ENCODE measurements at regions not wholly inside any gene's neighbourhood (a gene's known extent, or its start where the extent isn't known, plus 50 kb on each side); places are given as distances from the start of the nearest gene placed in this dataset.

DNA sequence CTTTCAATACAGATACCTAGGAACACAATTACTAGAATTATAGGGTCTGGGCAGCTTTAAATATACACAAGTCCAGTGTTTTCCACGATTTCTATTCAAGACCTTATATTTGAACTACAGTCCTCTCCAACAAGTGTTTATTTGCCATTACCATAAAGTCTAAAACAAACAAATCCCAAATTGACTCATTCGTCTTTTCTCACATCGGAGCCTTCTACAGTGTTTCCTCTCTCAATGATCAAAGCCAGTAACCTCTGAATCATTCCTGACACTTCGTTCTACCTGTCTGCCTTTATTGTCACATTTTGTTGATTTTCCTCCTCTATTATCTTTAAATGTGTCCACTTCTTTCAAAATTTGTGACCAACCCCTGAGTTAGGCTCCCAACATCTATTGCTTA lies 1356.5 kb upstream of the SLC10A2 start:
- Histone ChIP-seq H3K27ac (ENCODE audit: low read length) (no peak overlapping the region), H3K27me3 (ENCODE audit: control insufficient read depth, insufficient read depth, low read length) (no peaks in the 10 kb centered on the region), H3K4me1 (ENCODE audit: control insufficient read depth, low read depth, low read length) (no peaks in the 10 kb centered on the region), H3K9me3 (ENCODE audit: control insufficient read depth, low read depth, low read length) (no peaks in the 10 kb centered on the region), H3K9ac (ENCODE audit: low read length) (no peak overlapping the region), H3K4me3 (ENCODE audit: low read length) (no peak overlapping the region), H3K36me3 (ENCODE audit: control insufficient read depth, low read depth, low read length) (no peaks in the 10 kb centered on the region)

DNA sequence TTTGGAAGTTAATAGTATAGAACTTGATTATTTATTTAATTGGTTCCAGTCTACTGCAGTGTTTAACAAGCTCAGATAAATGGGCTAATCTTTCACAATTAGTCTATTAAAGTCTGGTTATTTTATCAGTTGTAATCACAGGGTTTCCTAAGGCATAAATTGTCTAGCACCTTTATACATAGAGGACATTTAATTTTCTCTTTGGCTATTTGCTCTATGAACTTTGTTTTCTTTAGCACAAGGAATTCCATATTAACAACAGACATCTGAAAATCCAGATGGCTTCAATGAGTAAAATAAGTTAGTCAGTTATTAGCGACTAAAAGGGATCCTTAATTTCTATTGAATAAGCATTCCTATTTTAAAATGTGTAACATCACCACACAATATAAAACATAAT lies 1350.8 kb upstream of the SLC10A2 start:
- no peak overlapping the region for H3K4me3 ChIP-seq (ENCODE audit: low read length)
- no peaks in the 10 kb centered on the region for H3K9me3 ChIP-seq (ENCODE audit: control insufficient read depth, low read depth, low read length)
- no peak overlapping the region for H3K9ac ChIP-seq (ENCODE audit: low read length)
- H3K4me1 ChIP-seq (ENCODE audit: control insufficient read depth, low read depth, low read length), result no peaks in the 10 kb centered on the region
- no peak overlapping the region for H3K27ac ChIP-seq (ENCODE audit: low read length)
- H3K36me3 ChIP-seq (ENCODE audit: control insufficient read depth, low read depth, low read length), result no peaks in the 10 kb centered on the region
- H3K27me3 ChIP-seq (ENCODE audit: control insufficient read depth, insufficient read depth, low read length), result no peaks in the 10 kb centered on the region

DNA sequence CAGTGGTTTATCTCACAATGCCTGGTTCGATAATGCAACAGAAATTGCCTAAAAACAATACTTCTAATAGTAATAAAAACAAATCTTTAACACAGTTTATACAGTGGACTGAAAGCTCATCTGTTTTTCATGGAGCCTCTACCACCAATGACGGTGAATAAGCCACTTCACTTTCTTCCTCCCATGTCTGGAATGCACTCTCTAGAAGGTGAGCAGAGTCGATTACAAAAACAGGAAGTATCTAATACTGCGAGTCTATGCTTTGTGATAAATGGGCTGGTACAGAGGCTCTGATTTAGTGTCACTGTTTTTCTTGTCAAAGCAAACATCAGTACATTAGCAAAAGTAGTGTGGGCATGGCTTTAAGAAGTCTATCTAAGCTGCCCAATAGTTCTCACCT lies 1348.6 kb upstream of the SLC10A2 start:
- Histone ChIP-seq H3K4me1 (ENCODE audit: control insufficient read depth, low read depth, low read length) (no peaks in the 10 kb centered on the region), H3K36me3 (ENCODE audit: control insufficient read depth, low read depth, low read length) (no peaks in the 10 kb centered on the region), H3K4me3 (ENCODE audit: low read length) (no peak overlapping the region), H3K9ac (ENCODE audit: low read length) (no peak overlapping the region), H3K27me3 (ENCODE audit: control insufficient read depth, insufficient read depth, low read length) (no peaks in the 10 kb centered on the region), H3K27ac (ENCODE audit: low read length) (no peak overlapping the region), H3K9me3 (ENCODE audit: control insufficient read depth, low read depth, low read length) (no peaks in the 10 kb centered on the region)

DNA sequence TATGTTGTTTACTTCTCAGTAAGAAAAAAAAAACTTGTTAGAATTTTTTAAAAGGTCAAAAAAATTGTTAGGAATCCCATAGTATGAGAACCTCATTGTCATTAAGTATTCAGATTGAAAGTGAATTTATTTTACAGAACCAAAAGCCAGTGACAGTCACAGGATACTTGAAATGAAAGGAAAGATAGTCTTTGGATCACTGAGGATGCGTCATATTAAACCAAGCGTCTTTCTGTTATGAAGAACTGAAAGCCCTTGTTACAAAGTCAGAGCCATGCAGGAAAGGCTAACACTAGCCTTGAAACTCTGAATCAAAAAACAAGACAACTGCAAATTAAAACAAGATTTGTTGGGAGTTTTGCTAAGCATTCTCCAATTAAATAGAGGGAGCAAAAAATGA lies 1348.0 kb upstream of the SLC10A2 start:
- Histone ChIP-seq H3K4me1 (ENCODE audit: control insufficient read depth, low read depth, low read length) (no peaks in the 10 kb centered on the region), H3K27me3 (ENCODE audit: control insufficient read depth, insufficient read depth, low read length) (no peaks in the 10 kb centered on the region), H3K9ac (ENCODE audit: low read length) (no peak overlapping the region), H3K36me3 (ENCODE audit: control insufficient read depth, low read depth, low read length) (no peaks in the 10 kb centered on the region), H3K27ac (ENCODE audit: low read length) (no peak overlapping the region), H3K9me3 (ENCODE audit: control insufficient read depth, low read depth, low read length) (no peaks in the 10 kb centered on the region), H3K4me3 (ENCODE audit: low read length) (no peak overlapping the region)

DNA sequence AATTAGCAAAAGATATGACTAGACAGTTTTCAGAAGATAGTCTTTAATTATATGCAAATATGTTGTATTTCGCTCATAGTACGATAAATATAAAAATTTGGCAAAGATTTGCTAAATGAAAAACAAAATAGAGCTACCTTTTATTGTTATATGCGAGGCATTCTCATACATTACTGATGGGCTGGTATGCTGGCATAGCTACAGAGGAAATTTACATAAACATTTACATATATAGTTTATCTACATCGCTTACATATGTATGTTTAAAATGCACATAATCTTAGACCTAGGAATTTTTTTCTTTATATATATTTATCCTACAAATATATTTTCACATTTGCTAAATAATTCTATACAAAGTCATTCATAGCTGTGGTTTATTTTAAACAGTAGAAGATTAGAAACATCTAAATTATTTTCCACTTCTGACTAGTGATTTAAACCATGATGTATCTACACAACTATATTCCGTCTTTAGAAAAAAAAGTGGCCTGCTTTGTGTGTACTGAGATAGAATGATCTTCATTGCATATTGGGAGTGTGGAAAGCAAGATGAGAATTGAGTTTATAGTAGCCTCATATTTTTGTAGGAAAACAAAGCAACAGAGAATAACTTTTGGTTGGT lies 1345.0 kb upstream of the SLC10A2 start:
- Histone ChIP-seq H3K27me3 (ENCODE audit: control insufficient read depth, insufficient read depth, low read length) (no peaks in the 10 kb centered on the region), H3K36me3 (ENCODE audit: control insufficient read depth, low read depth, low read length) (no peaks in the 10 kb centered on the region), H3K9ac (ENCODE audit: low read length) (no peak overlapping the region), H3K4me3 (ENCODE audit: low read length) (no peak overlapping the region), H3K4me1 (ENCODE audit: control insufficient read depth, low read depth, low read length) (no peaks in the 10 kb centered on the region), H3K27ac (ENCODE audit: low read length) (no peak overlapping the region), H3K9me3 (ENCODE audit: control insufficient read depth, low read depth, low read length) (no peaks in the 10 kb centered on the region)

DNA sequence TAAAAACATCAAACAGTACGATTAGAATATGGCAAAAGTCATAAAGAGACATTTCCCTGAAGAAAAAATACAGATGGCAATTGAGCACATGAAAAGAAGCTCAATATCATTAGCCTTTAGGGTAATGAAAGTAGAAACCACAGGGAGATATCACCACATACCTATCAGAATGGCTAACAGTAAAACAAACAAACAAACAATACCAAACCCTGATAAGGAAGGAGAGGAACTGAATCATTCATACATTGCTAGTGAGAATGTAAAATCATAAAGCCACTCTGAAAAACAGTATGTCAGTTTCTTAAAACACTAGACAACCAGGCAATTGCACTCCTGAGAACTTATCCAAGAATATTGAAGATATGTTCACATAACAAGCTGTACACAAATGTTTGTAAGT lies 1342.5 kb upstream of the SLC10A2 start:
- H3K27me3 ChIP-seq (ENCODE audit: control insufficient read depth, insufficient read depth, low read length), result no peaks in the 10 kb centered on the region
- no peak overlapping the region for H3K9ac ChIP-seq (ENCODE audit: low read length)
- no peaks in the 10 kb centered on the region for H3K9me3 ChIP-seq (ENCODE audit: control insufficient read depth, low read depth, low read length)
- H3K4me3 ChIP-seq (ENCODE audit: low read length), result no peak overlapping the region
- no peaks in the 10 kb centered on the region for H3K36me3 ChIP-seq (ENCODE audit: control insufficient read depth, low read depth, low read length)
- no peak overlapping the region for H3K27ac ChIP-seq (ENCODE audit: low read length)
- H3K4me1 ChIP-seq (ENCODE audit: control insufficient read depth, low read depth, low read length), result no peaks in the 10 kb centered on the region

DNA sequence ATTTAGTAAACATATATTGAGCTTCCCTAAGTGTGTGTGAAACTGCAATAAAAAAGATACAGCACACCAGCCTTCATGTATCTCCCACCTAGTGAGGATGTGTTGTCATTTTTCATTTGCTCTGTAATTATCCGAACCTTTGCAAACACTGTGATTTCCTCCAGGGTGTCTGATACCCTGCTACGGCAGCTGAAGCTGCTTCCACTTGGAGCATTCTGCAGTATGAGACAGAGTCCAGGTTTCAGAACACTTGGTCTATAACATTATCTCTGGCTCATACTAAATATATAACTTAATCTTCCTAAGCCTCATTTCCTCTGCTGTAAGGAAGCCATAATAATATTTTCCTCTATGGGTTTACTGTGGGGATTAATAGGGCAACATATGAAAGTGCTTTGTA lies 1338.1 kb upstream of the SLC10A2 start:
- Histone ChIP-seq H3K36me3 (ENCODE audit: control insufficient read depth, low read depth, low read length) (no peaks in the 10 kb centered on the region), H3K4me1 (ENCODE audit: control insufficient read depth, low read depth, low read length) (no peaks in the 10 kb centered on the region), H3K27me3 (ENCODE audit: control insufficient read depth, insufficient read depth, low read length) (no peaks in the 10 kb centered on the region), H3K4me3 (ENCODE audit: low read length) (no peak overlapping the region), H3K9ac (ENCODE audit: low read length) (no peak overlapping the region), H3K9me3 (ENCODE audit: control insufficient read depth, low read depth, low read length) (no peaks in the 10 kb centered on the region), H3K27ac (ENCODE audit: low read length) (no peak overlapping the region)

DNA sequence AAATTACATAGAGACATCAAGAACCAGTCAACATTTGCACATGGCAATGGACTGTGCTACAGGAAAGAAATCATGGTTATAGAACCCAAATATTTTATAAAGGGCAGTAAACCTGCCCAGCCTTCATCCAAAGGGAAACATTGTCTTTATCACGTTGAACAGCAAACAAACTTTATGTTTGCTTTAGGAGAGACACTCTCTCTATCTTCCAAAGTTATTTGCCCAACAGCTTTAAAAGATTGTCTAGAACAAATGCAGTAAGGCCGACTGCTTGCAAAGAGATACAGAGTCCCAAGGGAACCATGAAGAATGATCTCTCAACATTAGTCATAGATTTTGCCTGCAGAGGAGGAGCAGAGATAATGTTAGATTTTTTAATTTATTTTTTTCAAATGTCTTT lies 1323.5 kb upstream of the SLC10A2 start:
- Histone ChIP-seq H3K9ac (ENCODE audit: low read length) (no peak overlapping the region), H3K27ac (ENCODE audit: low read length) (no peak overlapping the region), H3K27me3 (ENCODE audit: control insufficient read depth, insufficient read depth, low read length) (no peaks in the 10 kb centered on the region), H3K9me3 (ENCODE audit: control insufficient read depth, low read depth, low read length) (peaks cover 9% of the 10 kb centered on the region), H3K36me3 (ENCODE audit: control insufficient read depth, low read depth, low read length) (no peaks in the 10 kb centered on the region), H3K4me3 (ENCODE audit: low read length) (no peak overlapping the region), H3K4me1 (ENCODE audit: control insufficient read depth, low read depth, low read length) (no peaks in the 10 kb centered on the region)

DNA sequence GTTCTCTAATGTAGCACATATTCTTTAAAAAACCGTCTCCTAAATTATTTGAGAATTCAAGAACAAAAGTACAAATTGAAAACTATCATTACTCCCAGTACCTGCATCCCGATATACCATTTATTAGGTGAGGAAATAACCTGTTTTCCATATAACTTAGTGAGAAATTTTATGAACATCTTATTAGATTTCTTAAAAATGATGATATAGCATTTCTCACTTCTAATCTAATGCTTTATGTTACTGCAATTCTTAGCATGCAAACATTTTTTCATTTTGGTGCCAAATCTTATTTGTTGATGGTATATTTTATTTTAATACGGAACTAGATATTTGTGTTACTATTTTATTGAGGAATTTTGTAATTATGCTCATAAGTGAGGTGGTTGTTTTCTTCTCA lies 1321.3 kb upstream of the SLC10A2 start:
- no peaks in the 10 kb centered on the region for H3K27me3 ChIP-seq (ENCODE audit: control insufficient read depth, insufficient read depth, low read length)
- H3K4me1 ChIP-seq (ENCODE audit: control insufficient read depth, low read depth, low read length), result no peaks in the 10 kb centered on the region
- H3K27ac ChIP-seq (ENCODE audit: low read length), result no peak overlapping the region
- no peak overlapping the region for H3K9ac ChIP-seq (ENCODE audit: low read length)
- H3K4me3 ChIP-seq (ENCODE audit: low read length), result no peak overlapping the region
- peaks cover 9% of the 10 kb centered on the region for H3K9me3 ChIP-seq (ENCODE audit: control insufficient read depth, low read depth, low read length)
- no peaks in the 10 kb centered on the region for H3K36me3 ChIP-seq (ENCODE audit: control insufficient read depth, low read depth, low read length)

DNA sequence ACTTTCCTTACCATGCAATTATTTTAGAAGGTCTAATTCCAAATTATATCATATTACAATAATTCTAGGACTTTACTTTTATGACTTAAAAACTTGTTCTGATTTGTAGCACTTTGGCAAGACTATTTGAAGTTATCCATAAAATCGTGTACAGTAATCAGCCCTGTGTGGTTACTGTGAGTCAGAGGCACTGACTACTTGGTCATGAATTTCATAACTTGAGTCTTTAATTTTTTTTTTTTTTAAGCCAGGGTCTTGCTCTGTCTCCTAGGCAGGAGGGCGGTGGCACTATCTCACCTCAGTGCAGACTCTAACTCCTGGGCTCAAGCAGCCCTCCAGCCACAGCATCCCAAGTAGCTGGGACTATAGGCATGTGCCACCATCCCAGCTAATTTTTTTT lies 1319.2 kb upstream of the SLC10A2 start:
- Histone ChIP-seq H3K27me3 (ENCODE audit: control insufficient read depth, insufficient read depth, low read length) (no peaks in the 10 kb centered on the region), H3K36me3 (ENCODE audit: control insufficient read depth, low read depth, low read length) (no peaks in the 10 kb centered on the region), H3K9me3 (ENCODE audit: control insufficient read depth, low read depth, low read length) (peaks cover 9% of the 10 kb centered on the region), H3K4me1 (ENCODE audit: control insufficient read depth, low read depth, low read length) (no peaks in the 10 kb centered on the region), H3K9ac (ENCODE audit: low read length) (no peak overlapping the region), H3K4me3 (ENCODE audit: low read length) (no peak overlapping the region), H3K27ac (ENCODE audit: low read length) (no peak overlapping the region)

DNA sequence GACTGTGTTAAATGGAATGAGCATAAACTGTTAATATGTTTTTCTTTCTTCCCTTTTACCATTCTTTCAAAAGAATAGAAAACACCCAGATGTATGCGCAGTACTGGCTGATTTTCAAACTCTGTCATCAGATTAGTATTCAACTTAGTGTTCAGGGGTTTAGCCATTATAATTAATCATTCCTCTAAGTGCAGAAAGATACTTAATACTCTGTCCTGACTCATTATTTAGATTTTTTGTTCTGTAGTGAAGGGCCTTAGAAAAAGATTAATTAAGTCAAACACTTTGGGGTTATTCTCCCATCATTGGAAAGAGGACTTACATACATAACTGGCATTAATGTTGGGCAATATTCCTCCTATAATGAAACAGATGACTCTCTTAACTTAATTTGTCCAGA lies 1316.7 kb upstream of the SLC10A2 start:
- H3K4me1 ChIP-seq (ENCODE audit: control insufficient read depth, low read depth, low read length), result no peaks in the 10 kb centered on the region
- no peak overlapping the region for H3K27ac ChIP-seq (ENCODE audit: low read length)
- peaks cover 5% of the 10 kb centered on the region for H3K9me3 ChIP-seq (ENCODE audit: control insufficient read depth, low read depth, low read length)

DNA sequence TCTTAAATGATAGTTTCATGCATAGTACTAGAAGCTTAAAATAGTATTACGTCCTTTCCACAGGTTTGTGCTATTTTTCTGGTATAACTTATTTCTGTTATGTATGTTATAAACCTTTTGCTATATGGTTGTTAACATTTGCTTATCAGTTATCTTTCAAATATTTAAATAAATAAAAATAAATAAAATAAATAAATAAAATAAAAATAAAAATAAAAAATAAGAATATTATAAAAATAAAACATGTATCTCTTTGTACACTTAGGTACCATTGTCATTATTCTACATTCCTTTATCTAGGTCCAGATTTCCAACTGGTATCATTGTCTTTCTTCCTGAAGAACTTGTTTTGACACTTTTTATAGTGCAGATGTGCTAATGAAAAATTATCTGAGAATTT lies 1310.4 kb upstream of the SLC10A2 start:
- Histone ChIP-seq H3K4me1 (ENCODE audit: control insufficient read depth, low read depth, low read length) (no peaks in the 10 kb centered on the region), H3K27me3 (ENCODE audit: control insufficient read depth, insufficient read depth, low read length) (no peaks in the 10 kb centered on the region), H3K36me3 (ENCODE audit: control insufficient read depth, low read depth, low read length) (no peaks in the 10 kb centered on the region), H3K27ac (ENCODE audit: low read length) (no peak overlapping the region), H3K9ac (ENCODE audit: low read length) (no peak overlapping the region), H3K4me3 (ENCODE audit: low read length) (no peak overlapping the region), H3K9me3 (ENCODE audit: control insufficient read depth, low read depth, low read length) (no peaks in the 10 kb centered on the region)

More for the DNA sequence above, 1316.7 kb upstream of the SLC10A2 start:
- Histone ChIP-seq H3K36me3 (ENCODE audit: control insufficient read depth, low read depth, low read length) (no peaks in the 10 kb centered on the region), H3K27me3 (ENCODE audit: control insufficient read depth, insufficient read depth, low read length) (no peaks in the 10 kb centered on the region), H3K4me3 (ENCODE audit: low read length) (no peak overlapping the region), H3K9ac (ENCODE audit: low read length) (no peak overlapping the region)
